UCSD-AML1 (cell line): ENCODE measurements at regions not wholly inside any gene's neighbourhood (a gene's known extent, or its start where the extent isn't known, plus 50 kb on each side); places are given as distances from the start of the nearest gene placed in this dataset.
A peak's percentile ranks its signal among the peaks of the same experiment; 100 is the strongest.

ENCODE experiments used
- DNase-seq: peaks from one replicate; lab custom pipeline; 2025; ENCODE audit not compliant: unreplicated experiment; lab: John Stamatoyannopoulos, UW

- DNase-seq = no peak
These were observed 166.7 kb downstream of the ALG10 start for GRCh38 chr12:34188974-34189373.

- no peak for DNase-seq
These were observed 167.8 kb downstream of the ALG10 start for GRCh38 chr12:34190054-34190453.

- DNase-seq = no peak
These were observed 176.6 kb downstream of the ALG10 start for GRCh38 chr12:34198924-34199323.

GRCh38 chr12:34203866-34204620 is 181.7 kb downstream of the ALG10 start:
- no peak for DNase-seq

GRCh38 chr12:34204830-34205285 is 182.6 kb downstream of the ALG10 start:
- DNase-seq = no peak

GRCh38 chr12:34205401-34205800 is 183.1 kb downstream of the ALG10 start:
- no peak for DNase-seq

GRCh38 chr12:34206061-34206785 is 183.9 kb downstream of the ALG10 start:
- no peak for DNase-seq

- DNase-seq = no peak
These were observed 185.6 kb downstream of the ALG10 start for GRCh38 chr12:34207858-34208257.

- DNase-seq = no peak
These were observed 186.3 kb downstream of the ALG10 start for GRCh38 chr12:34208331-34209258.

GRCh38 chr12:34209259-34209835 is 187.1 kb downstream of the ALG10 start:
- DNase-seq = no peak

- DNase-seq = no peak
These were observed 187.9 kb downstream of the ALG10 start for GRCh38 chr12:34210183-34210582.

- DNase-seq = no peak
These were observed 188.6 kb downstream of the ALG10 start for GRCh38 chr12:34210689-34211530.

GRCh38 chr12:34212651-34213050 is 190.4 kb downstream of the ALG10 start:
- no peak for DNase-seq

GRCh38 chr12:34214011-34214410 is 191.7 kb downstream of the ALG10 start:
- DNase-seq = no peak

GRCh38 chr12:34215213-34215892 is 193.1 kb downstream of the ALG10 start:
- DNase-seq = no peak

GRCh38 chr12:34215893-34216285 is 193.6 kb downstream of the ALG10 start:
- DNase-seq = no peak

- no peak for DNase-seq
These were observed 195.4 kb downstream of the ALG10 start for GRCh38 chr12:34217660-34218059.

GRCh38 chr12:34218193-34219045 is 196.1 kb downstream of the ALG10 start:
- peak; percentile 56 for DNase-seq
